ENCODE measurements at regions not wholly inside any gene's neighbourhood (a gene's known extent, or its start where the extent isn't known, plus 50 kb on each side); places are given as distances from the start of the nearest gene placed in this dataset.

- TF ChIP-seq GATA2 (IDR thresholded peaks at IDR 0.05; ENCODE audit: low read depth, low read length) (no peak), GATA3 (IDR thresholded peaks at IDR 0.05; ENCODE audit: low read depth, low read length) (no peak)
Observed at GRCh38 chr12:97672870-97673269, 210.3 kb downstream of the RMST start.

- TF ChIP-seq GATA2 (IDR thresholded peaks at IDR 0.05; ENCODE audit: low read depth, low read length) (no peak), GATA3 (IDR thresholded peaks at IDR 0.05; ENCODE audit: low read depth, low read length) (no peak)
Observed at GRCh38 chr12:97680751-97681150, 218.1 kb downstream of the RMST start.

DNA sequence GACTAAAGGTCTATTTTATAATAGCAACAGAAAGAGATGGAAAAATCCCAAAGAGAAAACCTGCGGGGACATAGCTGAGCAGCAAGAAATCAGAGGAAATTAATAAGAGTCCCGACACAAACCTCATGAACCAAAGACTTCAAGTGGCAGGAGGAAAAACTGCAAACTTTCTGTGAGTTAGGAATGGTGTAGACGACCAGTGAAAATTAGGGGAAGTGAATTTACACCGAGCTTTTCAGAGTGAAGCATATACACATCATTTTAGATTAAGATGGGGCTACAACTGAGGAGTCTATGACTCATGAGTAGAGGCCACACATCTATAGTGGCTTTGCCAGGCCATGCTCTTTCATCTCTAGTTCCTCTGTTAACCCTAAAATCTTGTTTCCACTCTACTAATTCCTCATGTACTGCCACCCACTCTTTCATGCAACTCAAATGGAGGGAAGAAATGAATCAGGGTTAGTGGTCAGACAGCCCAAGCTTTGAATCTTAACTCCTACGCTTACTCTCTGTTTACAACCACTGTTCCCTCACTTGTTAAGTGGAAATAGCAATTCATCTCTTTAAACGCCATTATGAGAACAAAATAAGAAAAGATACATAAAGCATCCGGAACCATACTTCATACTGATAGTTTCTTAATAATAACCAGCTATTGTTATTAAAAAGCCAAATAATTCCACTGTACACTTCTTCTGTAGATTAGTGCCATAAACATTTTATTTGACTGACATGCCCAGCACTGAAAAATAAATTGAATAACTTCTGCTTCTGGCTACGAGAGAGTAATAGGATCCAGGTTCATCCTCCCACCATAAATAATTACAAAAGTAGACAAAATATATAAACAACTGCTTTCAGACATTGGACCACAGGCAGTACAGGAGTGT, 219.3 kb downstream of the RMST start:
- no peak for TF ChIP-seq GATA3 (IDR thresholded peaks at IDR 0.05; ENCODE audit: low read depth, low read length)
- no peak for TF ChIP-seq GATA2 (IDR thresholded peaks at IDR 0.05; ENCODE audit: low read depth, low read length)

- TF ChIP-seq GATA2 (IDR thresholded peaks at IDR 0.05; ENCODE audit: low read depth, low read length) = no peak
- no peak for TF ChIP-seq GATA3 (IDR thresholded peaks at IDR 0.05; ENCODE audit: low read depth, low read length)
Observed at GRCh38 chr12:97685360-97685759, 222.8 kb downstream of the RMST start.

DNA sequence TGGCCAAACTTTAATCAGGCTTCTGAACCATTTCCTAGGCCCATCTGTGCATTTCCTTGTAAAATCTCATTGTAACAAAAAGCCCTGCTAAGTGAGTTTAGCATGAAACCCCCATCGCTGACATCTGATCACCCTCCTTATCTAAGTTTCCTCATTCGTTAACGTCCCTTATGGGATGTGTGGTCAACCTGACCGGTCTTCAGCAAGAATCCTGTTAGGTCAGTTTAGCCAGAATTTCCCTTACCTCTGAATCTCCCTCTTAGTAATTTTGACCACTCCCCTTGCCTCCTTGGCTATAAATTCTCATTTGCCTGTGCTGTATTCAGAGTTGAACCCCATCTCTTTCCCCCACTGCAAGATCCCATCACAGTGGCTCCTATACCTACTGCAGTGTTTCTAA, 239.3 kb downstream of the RMST start:
- TF ChIP-seq GATA3 (IDR thresholded peaks at IDR 0.05; ENCODE audit: low read depth, low read length) = no peak
- TF ChIP-seq GATA2 (IDR thresholded peaks at IDR 0.05; ENCODE audit: low read depth, low read length) = no peak

DNA sequence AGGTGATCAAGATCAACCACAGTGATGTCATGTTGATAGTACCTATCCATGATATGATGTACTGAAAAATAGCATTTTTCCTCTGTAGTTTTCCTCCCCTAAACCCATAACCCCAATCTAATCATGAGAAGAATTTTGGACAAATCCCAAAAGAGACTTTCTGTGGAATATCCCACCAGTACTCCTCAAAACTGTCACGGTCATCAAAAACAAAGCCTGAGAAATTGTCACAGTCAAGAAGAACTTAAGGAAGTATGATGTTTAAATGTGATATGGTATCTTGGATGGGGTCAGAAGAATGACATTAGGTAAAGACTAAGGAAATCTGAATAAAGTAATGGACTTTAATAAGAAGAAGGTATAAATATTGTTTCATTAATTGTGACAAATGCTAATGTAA, 248.8 kb downstream of the RMST start:
- no peak for TF ChIP-seq GATA2 (IDR thresholded peaks at IDR 0.05; ENCODE audit: low read depth, low read length)
- no peak for TF ChIP-seq GATA3 (IDR thresholded peaks at IDR 0.05; ENCODE audit: low read depth, low read length)

DNA sequence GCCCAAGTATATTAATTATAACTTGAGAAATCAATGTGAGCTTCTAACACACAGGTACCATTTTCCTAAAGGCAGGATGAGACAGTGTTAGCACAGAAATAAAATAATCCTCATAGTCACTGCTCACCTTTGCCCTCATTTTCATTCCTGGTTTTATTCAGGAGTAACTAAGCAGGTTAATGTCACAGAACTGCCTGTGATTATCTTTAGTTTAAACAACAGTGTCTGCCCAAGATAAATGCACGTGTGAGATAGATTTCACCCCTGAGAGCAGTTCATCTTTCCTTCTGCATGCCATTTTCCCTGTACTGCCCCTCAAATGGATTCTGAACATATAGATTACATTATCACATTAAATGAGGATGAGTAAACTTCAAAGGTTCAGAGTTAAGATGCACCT, 250.7 kb downstream of the RMST start:
- TF ChIP-seq GATA2 (IDR thresholded peaks at IDR 0.05; ENCODE audit: low read depth, low read length) (no peak), GATA3 (IDR thresholded peaks at IDR 0.05; ENCODE audit: low read depth, low read length) (no peak)

- no peak for TF ChIP-seq GATA3 (IDR thresholded peaks at IDR 0.05; ENCODE audit: low read depth, low read length)
Observed at GRCh38 chr12:97714107-97714563, 251.5 kb downstream of the RMST start.

DNA sequence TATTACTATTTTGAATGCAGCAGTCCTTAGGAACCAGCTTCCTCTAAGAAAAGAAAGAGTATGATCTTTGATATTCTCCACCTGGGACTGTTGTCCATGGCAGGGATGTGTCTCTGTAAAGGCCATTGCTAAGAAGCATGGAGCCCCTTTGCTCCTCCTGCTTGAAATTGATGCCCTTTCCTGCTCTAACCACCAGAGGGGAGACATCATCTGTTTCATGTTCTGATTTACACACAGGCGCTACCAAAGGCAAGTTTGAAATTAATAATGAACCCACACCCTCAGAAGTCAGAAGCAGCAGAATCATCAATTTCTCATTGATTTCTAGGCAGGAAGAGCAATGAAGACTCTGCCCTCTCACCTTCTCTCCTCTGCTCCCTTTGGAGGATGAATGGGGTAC, 253.8 kb downstream of the RMST start:
- TF ChIP-seq GATA2 (IDR thresholded peaks at IDR 0.05; ENCODE audit: low read depth, low read length) = no peak
- no peak for TF ChIP-seq GATA3 (IDR thresholded peaks at IDR 0.05; ENCODE audit: low read depth, low read length)

GRCh38 chr12:97745406-97746101, 282.9 kb downstream of the RMST start:
- no peak for TF ChIP-seq GATA2 (IDR thresholded peaks at IDR 0.05; ENCODE audit: low read depth, low read length)
- TF ChIP-seq GATA3 (IDR thresholded peaks at IDR 0.05; ENCODE audit: low read depth, low read length) = no peak

DNA sequence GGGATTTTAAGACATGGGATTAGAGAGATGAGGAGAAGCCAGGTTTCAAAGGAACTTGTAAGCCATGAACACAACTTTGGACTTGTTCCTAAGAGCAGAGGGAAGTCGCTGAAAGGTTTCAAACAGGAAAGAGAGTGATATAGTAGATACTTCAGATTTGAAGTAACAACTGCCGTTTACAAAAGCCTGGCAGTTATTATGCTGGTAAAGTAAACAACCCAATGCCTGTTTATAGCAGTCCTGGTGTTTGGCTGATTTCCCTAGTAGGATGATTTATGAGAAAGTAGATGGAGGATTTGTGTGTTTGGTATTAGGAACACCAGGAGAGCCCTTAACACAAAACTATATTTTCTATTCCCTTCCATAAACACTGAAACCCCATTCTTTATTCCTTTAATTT, 285.7 kb downstream of the RMST start:
- TF ChIP-seq GATA3 (IDR thresholded peaks at IDR 0.05; ENCODE audit: low read depth, low read length) (no peak), GATA2 (IDR thresholded peaks at IDR 0.05; ENCODE audit: low read depth, low read length) (no peak)

GRCh38 chr12:97751704-97752103, 289.1 kb downstream of the RMST start:
- TF ChIP-seq GATA3 (IDR thresholded peaks at IDR 0.05; ENCODE audit: low read depth, low read length) = no peak
- no peak for TF ChIP-seq GATA2 (IDR thresholded peaks at IDR 0.05; ENCODE audit: low read depth, low read length)

DNA sequence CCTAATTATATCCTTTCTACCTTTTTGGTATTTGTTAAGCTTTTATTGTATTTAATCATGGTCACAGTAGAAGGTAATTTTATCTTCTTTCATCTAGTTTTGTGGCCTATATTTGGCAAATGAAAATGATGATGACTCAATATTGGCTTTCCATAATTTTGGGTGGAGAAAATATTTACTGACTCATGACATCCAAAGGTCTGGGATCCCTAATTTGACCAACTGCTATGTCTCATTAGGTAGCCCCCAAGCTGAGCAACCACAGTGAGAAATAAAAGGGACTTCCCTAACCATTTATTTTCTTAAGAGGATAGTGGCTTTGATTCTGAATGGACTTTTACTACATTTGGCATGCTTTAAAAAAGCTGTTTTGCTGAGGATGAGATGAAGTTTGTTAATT, 289.5 kb downstream of the RMST start:
- TF ChIP-seq GATA3 (IDR thresholded peaks at IDR 0.05; ENCODE audit: low read depth, low read length) (no peak), GATA2 (IDR thresholded peaks at IDR 0.05; ENCODE audit: low read depth, low read length) (no peak)

- TF ChIP-seq GATA3 (IDR thresholded peaks at IDR 0.05; ENCODE audit: low read depth, low read length) (no peak), GATA2 (IDR thresholded peaks at IDR 0.05; ENCODE audit: low read depth, low read length) (no peak)
Observed at GRCh38 chr12:97753332-97753731, 290.7 kb downstream of the RMST start.

DNA sequence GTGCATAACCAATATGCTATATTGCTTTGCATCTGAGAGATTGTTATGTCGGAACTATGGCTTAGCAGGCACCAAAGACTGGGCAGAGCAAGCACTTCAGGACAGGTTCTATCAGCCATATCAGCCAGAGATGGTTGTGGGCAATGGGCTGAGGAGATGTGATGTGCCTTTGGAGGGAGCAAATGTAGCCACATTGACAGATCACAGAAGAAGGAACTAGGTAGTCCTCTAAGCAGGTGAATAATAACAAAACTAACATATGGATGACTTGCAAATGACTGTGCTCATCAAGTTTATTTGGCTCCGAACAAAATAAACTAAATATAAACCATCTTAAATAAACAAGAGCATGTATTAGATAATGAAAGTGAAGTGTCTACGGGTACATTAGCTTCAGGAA, 291.7 kb downstream of the RMST start:
- no peak for TF ChIP-seq GATA2 (IDR thresholded peaks at IDR 0.05; ENCODE audit: low read depth, low read length)

Data from SH-SY5Y (cell line).